Small intestine (tissue), 7 donors: ENCODE measurements at regions not wholly inside any gene's neighbourhood (a gene's known extent, or its start where the extent isn't known, plus 50 kb on each side); places are given as distances from the start of the nearest gene placed in this dataset.

Source experiments
- DNase-seq, 2 donors: peaks; one replicate each; pipeline versions ENCODE4 v3.0.0 to v3.0.0-alpha.2; 2013
- FAIRE-seq: peaks from 2 replicates; lab custom pipeline; 2012; peaks lifted over from hg19 to GRCh38; lab: Jason Lieb, UNC
- H3K27ac ChIP-seq, 3 donors: one replicate each; pipeline ENCODE4 v1.5.1; 2013; ENCODE audit warnings: low read length in 2 of 3, mild to moderate bottlenecking in 2 of 3, control low read depth in 1 of 3, inconsistent platforms in 1 of 3, low read depth in 1 of 3, moderate library complexity in 1 of 3
- H3K27me3 ChIP-seq, 3 donors: one replicate each; pipeline ENCODE4 v1.6.1; 2013; ENCODE audit warnings: low read length in 3 of 3, inconsistent platforms in 1 of 3; ENCODE audit not compliant: control insufficient read depth in 3 of 3, insufficient read depth in 3 of 3
- H3K36me3 ChIP-seq, 3 donors: one replicate each; pipeline ENCODE4 v1.6.1; 2013; ENCODE audit warnings: low read length in 3 of 3, inconsistent platforms in 1 of 3, low read depth in 1 of 3, mild to moderate bottlenecking in 1 of 3, moderate library complexity in 1 of 3; ENCODE audit not compliant: control insufficient read depth in 3 of 3, insufficient read depth in 2 of 3
- H3K4me1 ChIP-seq, 3 donors: one replicate each; pipeline ENCODE4 v1.6.1; 2013; ENCODE audit warnings: low read length in 2 of 3, inconsistent platforms in 1 of 3, low read depth in 1 of 3, mild to moderate bottlenecking in 1 of 3, moderate library complexity in 1 of 3; ENCODE audit not compliant: control insufficient read depth in 3 of 3, insufficient read depth in 2 of 3
- H3K4me3 ChIP-seq, 3 donors: one replicate each; pipeline ENCODE4 v1.5.1; 2013; ENCODE audit warnings: low read length in 3 of 3, control low read depth in 1 of 3, inconsistent platforms in 1 of 3, low read depth in 1 of 3, mild to moderate bottlenecking in 1 of 3, moderate library complexity in 1 of 3
- H3K9me3 ChIP-seq, 2 donors: one replicate each; pipeline ENCODE4 v1.6.1; 2013; ENCODE audit warnings: low read depth in 1 of 2, low read length in 1 of 2; ENCODE audit not compliant: control insufficient read depth in 2 of 2, insufficient read depth in 1 of 2
- WGBS, 3 donors: extraction: QIAGEN DNeasy Blood & Tissue Kit; methylation state at CpG; one replicate each; pipeline ENCODE4 v1.1.7; 2013; 5-methylcytosine and 5-hydroxymethylcytosine counted together
- donor health status: healthy with polysubstance abuse.
- donor health status: control.
- donor health status: control.
- donor health status: Bipolar disorder and iron deficiency.
- donor health status: healthy.

GRCh38 chrX:15098505-15098904, 171.4 kb downstream of the ASB9 start:
- Histone ChIP-seq H3K27ac (no peak overlapping the region), H3K27me3 (no peaks in the 10 kb centered on the region), H3K4me1 (no peaks in the 10 kb centered on the region), H3K9me3 (no peaks in the 10 kb centered on the region), H3K4me3 (no peak overlapping the region), H3K36me3 (no peaks in the 10 kb centered on the region)
- no peak for DNase-seq
- FAIRE-seq = no peak
- 46 to 80% (median 57%) methylated on average over 2 of the region's 2 CpGs for WGBS, 3 donors

GRCh38 chrX:15087747-15088146, 182.1 kb downstream of the ASB9 start:
- Histone ChIP-seq H3K4me3 (no peak overlapping the region), H3K27me3 (no peaks in the 10 kb centered on the region), H3K27ac (no peak overlapping the region), H3K4me1 (peaks cover 0 to 2% (median 0%) of the 10 kb centered on the region in 3 donors), H3K36me3 (no peaks in the 10 kb centered on the region), H3K9me3 (no peaks in the 10 kb centered on the region)
- DNase-seq (peak; percentile 20 to 70), FAIRE-seq (no peak)
- 15 to 53% (median 29%) methylated on average over 5 of the region's 5 CpGs for WGBS, 3 donors

- WGBS, 3 donors = 58 to 71% (median 61%) methylated on average over 7 of the region's 7 CpGs
- no peaks in the 10 kb centered on the region for H3K36me3 ChIP-seq
- DNase-seq (no peak), FAIRE-seq (no peak)
- no peaks in the 10 kb centered on the region for H3K9me3 ChIP-seq
- H3K4me3 ChIP-seq = no peak overlapping the region
- H3K27me3 ChIP-seq = no peaks in the 10 kb centered on the region
- no peaks in the 10 kb centered on the region for H3K4me1 ChIP-seq
- H3K27ac ChIP-seq = no peak overlapping the region
These were observed 196.6 kb downstream of the ASB9 start for GRCh38 chrX:15073313-15073712.

GRCh38 chrX:15072880-15073279, 197.0 kb downstream of the ASB9 start:
- WGBS, 3 donors = 62 to 76% (median 72%) methylated on average over 3 of the region's 3 CpGs
- DNase-seq = no peak
- no peak for FAIRE-seq

GRCh38 chrX:15072259-15072658, 197.6 kb downstream of the ASB9 start:
- FAIRE-seq = no peak
- 47 to 55% (median 49%) methylated on average over 3 of the region's 3 CpGs for WGBS, 3 donors
- H3K36me3 ChIP-seq = no peaks in the 10 kb centered on the region
- DNase-seq = no peak
- H3K27ac ChIP-seq = no peak overlapping the region
- H3K27me3 ChIP-seq = no peaks in the 10 kb centered on the region
- H3K4me3 ChIP-seq = no peak overlapping the region
- H3K9me3 ChIP-seq = no peaks in the 10 kb centered on the region
- H3K4me1 ChIP-seq = no peaks in the 10 kb centered on the region

More at GRCh38 chrX:15072880-15073279, 197.0 kb downstream of the ASB9 start:
- H3K27me3 ChIP-seq = no peaks in the 10 kb centered on the region
- H3K27ac ChIP-seq = no peak overlapping the region
- no peaks in the 10 kb centered on the region for H3K4me1 ChIP-seq
- no peaks in the 10 kb centered on the region for H3K36me3 ChIP-seq
- H3K4me3 ChIP-seq = no peak overlapping the region
- H3K9me3 ChIP-seq = no peaks in the 10 kb centered on the region

GRCh38 chrX:15059474-15059873, 186.3 kb downstream of the MOSPD2 start:
- Histone ChIP-seq H3K27me3 (no peaks in the 10 kb centered on the region), H3K36me3 (no peaks in the 10 kb centered on the region), H3K4me1 (peaks cover 0 to 6% (median 0%) of the 10 kb centered on the region in 3 donors), H3K9me3 (peaks cover 0 to 8% of the 10 kb centered on the region in 2 donors), H3K4me3 (no peak overlapping the region), H3K27ac (no peak overlapping the region)
- FAIRE-seq = no peak
- WGBS, 3 donors = 23 to 78% (median 39%) methylated on average over 2 of the region's 2 CpGs
- peak in 1 of 2 donors; percentile 1 for DNase-seq

GRCh38 chrX:15056044-15056443, 182.8 kb downstream of the MOSPD2 start:
- H3K27me3 ChIP-seq = no peaks in the 10 kb centered on the region
- no peak for FAIRE-seq
- no peak overlapping the region for H3K27ac ChIP-seq
- WGBS, 3 donors = 79 to 85% (median 85%) methylated on average over 2 of the region's 2 CpGs
- no peak overlapping the region for H3K4me3 ChIP-seq
- H3K9me3 ChIP-seq = peaks cover 0 to 8% of the 10 kb centered on the region in 2 donors
- H3K4me1 ChIP-seq = peaks cover 0 to 6% (median 0%) of the 10 kb centered on the region in 3 donors
- no peak for DNase-seq
- no peaks in the 10 kb centered on the region for H3K36me3 ChIP-seq

GRCh38 chrX:15055146-15055930, 182.1 kb downstream of the MOSPD2 start:
- no peak overlapping the region for H3K4me3 ChIP-seq
- WGBS, 3 donors = 66 to 91% (median 77%) methylated on average over 3 of the region's 3 CpGs
- no peak overlapping the region for H3K27ac ChIP-seq
- H3K27me3 ChIP-seq = no peaks in the 10 kb centered on the region
- no peak for FAIRE-seq
- no peak for DNase-seq
- no peaks in the 10 kb centered on the region for H3K36me3 ChIP-seq
- peaks cover 0 to 2% (median 0%) of the 10 kb centered on the region in 3 donors for H3K4me1 ChIP-seq
- H3K9me3 ChIP-seq = peaks cover 0 to 8% of the 10 kb centered on the region in 2 donors
